Stimulated activated CD4-positive, alpha-beta T cell treated with anti-CD3 and anti-CD28 coated beads, Interleukin-15, amount 100 ng/mL, for 24 hours (primary cell): ENCODE measurements at regions not wholly inside any gene's neighbourhood (a gene's known extent, or its start where the extent isn't known, plus 50 kb on each side); places are given as distances from the start of the nearest gene placed in this dataset.
"Not testable (repeated sequence)": the region's sequence is repeated elsewhere in the genome, so short reads cannot be mapped to it uniquely, and the experiment has no call there.

Experiments
- DNase-seq: peaks from one replicate; pipeline ENCODE4 v3.0.0-alpha.2; 2020

- not testable (repeated sequence) for DNase-seq
Measured at GRCh38 chr20:47845382-47845977, 60.2 kb upstream of the SULF2 start.

- DNase-seq, result not testable (repeated sequence)
Measured at GRCh38 chr20:47844568-47844906, 59.3 kb upstream of the SULF2 start.

GRCh38 chr20:47843886-47844567 lies 58.7 kb upstream of the SULF2 start:
- DNase-seq, result no peak

- not testable (repeated sequence) for DNase-seq
Measured at GRCh38 chr20:47842950-47843349, 57.7 kb upstream of the SULF2 start.

GRCh38 chr20:47842004-47842403 lies 56.7 kb upstream of the SULF2 start:
- not testable (repeated sequence) for DNase-seq

GRCh38 chr20:47836256-47836817 lies 51.1 kb upstream of the SULF2 start:
- DNase-seq, result not testable (repeated sequence)
